ENCODE measurements at regions not wholly inside any gene's neighbourhood (a gene's known extent, or its start where the extent isn't known, plus 50 kb on each side); places are given as distances from the start of the nearest gene placed in this dataset.
A peak's percentile ranks its signal among the peaks of the same experiment; 100 is the strongest.

GRCh38 chr1:213371847-213372619 is 321.0 kb downstream of the RPS6KC1 start:
- Histone ChIP-seq H3K4me1 (no peaks in the 10 kb centered on the region), H3K9me3 (no peaks in the 10 kb centered on the region), H3K27ac (replicated peaks in 1 of 4) (no peak overlapping the region), H3K27me3 (no peaks in the 10 kb centered on the region), H3K36me3 (no peaks in the 10 kb centered on the region), H3K4me3 (no peak overlapping the region)
- TF ChIP-seq, protein P1, sequence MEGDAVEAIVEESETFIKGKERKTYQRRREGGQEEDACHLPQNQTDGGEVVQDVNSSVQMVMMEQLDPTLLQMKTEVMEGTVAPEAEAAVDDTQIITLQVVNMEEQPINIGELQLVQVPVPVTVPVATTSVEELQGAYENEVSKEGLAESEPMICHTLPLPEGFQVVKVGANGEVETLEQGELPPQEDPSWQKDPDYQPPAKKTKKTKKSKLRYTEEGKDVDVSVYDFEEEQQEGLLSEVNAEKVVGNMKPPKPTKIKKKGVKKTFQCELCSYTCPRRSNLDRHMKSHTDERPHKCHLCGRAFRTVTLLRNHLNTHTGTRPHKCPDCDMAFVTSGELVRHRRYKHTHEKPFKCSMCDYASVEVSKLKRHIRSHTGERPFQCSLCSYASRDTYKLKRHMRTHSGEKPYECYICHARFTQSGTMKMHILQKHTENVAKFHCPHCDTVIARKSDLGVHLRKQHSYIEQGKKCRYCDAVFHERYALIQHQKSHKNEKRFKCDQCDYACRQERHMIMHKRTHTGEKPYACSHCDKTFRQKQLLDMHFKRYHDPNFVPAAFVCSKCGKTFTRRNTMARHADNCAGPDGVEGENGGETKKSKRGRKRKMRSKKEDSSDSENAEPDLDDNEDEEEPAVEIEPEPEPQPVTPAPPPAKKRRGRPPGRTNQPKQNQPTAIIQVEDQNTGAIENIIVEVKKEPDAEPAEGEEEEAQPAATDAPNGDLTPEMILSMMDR (IDR thresholded peaks at IDR 0.05): no peak
- no peak for TF ChIP-seq POLR2A (IDR thresholded peaks at IDR 0.05; ENCODE audit: low read depth)
- TF ChIP-seq EP300 (IDR thresholded peaks at IDR 0.05): no peak
- TF ChIP-seq POLR2AphosphoS5 (IDR thresholded peaks at IDR 0.05): no peak
- intact Hi-C loops (cut with DNase I): loop anchor here (5.0 kb wide), 1 partner anchor 750 kb away; no protein-coding TSS in a partner anchor
- 87% methylated on average over 9 of the region's 9 CpGs for WGBS
- no peak for DNase-seq (ENCODE audit: extremely low spot score)

DNA sequence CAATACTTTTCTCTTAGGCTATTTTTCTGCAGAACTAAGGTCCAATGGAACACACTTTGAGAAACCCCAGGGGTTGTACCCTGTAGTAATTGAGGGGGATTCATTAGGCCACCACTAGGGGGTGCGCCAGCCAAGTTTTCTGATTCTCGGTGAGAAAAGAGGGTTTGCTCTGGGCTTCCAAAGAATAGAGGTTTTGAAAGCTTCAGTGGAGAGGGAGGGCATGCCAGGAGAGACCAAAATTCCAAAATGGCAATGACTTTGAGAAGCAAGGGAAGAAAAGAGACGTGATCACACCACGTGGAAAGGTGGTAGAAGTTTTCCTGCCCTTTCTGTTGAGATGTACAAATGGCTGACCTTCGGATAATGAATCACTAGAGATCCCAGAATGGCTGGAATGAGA is 323.3 kb downstream of the RPS6KC1 start:
- H3K4me1 ChIP-seq: no peaks in the 10 kb centered on the region
- intact Hi-C loops (cut with DNase I): loop anchor here (5.0 kb wide), 1 partner anchor 748 kb away; no protein-coding TSS in a partner anchor
- 32% methylated on average over 5 of the region's 5 CpGs for WGBS
- H3K27ac ChIP-seq (replicated peaks in 1 of 4): no peak overlapping the region
- no peak overlapping the region for H3K4me3 ChIP-seq
- DNase-seq (ENCODE audit: extremely low spot score): no peak
- no peaks in the 10 kb centered on the region for H3K27me3 ChIP-seq
- TF ChIP-seq EP300 (IDR thresholded peaks at IDR 0.05): no peak
- TF ChIP-seq, protein P1 (IDR thresholded peaks at IDR 0.05): peak; percentile 57 to 82 (median 67)
- H3K9me3 ChIP-seq: no peaks in the 10 kb centered on the region
- H3K36me3 ChIP-seq: no peaks in the 10 kb centered on the region

DNA sequence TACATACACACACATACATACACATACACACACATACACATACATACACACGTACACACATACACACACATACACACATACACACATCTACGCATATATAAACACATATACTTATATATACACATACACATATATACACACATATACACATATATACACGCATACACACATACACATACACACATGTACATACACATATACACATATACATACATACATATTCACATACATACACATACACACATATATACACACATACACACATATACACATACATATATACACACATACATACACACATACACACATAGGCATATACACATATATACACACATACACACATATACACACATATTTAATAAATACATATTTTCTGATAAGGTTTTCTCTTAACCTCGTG is 324.0 kb downstream of the RPS6KC1 start:
- no peak for DNase-seq (ENCODE audit: extremely low spot score)
- 91% methylated on average over 4 of the region's 4 CpGs for WGBS
- TF ChIP-seq EP300 (IDR thresholded peaks at IDR 0.05): no peak
- TF ChIP-seq, protein P1 (IDR thresholded peaks at IDR 0.05): no peak
- TF ChIP-seq POLR2AphosphoS5 (IDR thresholded peaks at IDR 0.05): no peak
- TF ChIP-seq POLR2A (IDR thresholded peaks at IDR 0.05; ENCODE audit: low read depth): no peak
- no peaks in the 10 kb centered on the region for H3K27me3 ChIP-seq
- H3K27ac ChIP-seq (replicated peaks in 1 of 4): no peak overlapping the region
- H3K4me1 ChIP-seq: no peaks in the 10 kb centered on the region
- H3K36me3 ChIP-seq: no peaks in the 10 kb centered on the region
- intact Hi-C loops (cut with DNase I): no loop called here
- H3K9me3 ChIP-seq: no peaks in the 10 kb centered on the region
- H3K4me3 ChIP-seq: no peak overlapping the region

- Histone ChIP-seq H3K4me3 (no peak overlapping the region), H3K27ac (replicated peaks in 1 of 4) (no peak overlapping the region), H3K36me3 (no peaks in the 10 kb centered on the region), H3K4me1 (peaks cover 3 to 8% (median 7%) of the 10 kb centered on the region in 4 donors), H3K27me3 (no peaks in the 10 kb centered on the region), H3K9me3 (no peaks in the 10 kb centered on the region)
- intact Hi-C loops (cut with DNase I): no loop called here
- TF ChIP-seq POLR2A (IDR thresholded peaks at IDR 0.05; ENCODE audit: low read depth): no peak
- TF ChIP-seq EP300 (IDR thresholded peaks at IDR 0.05): no peak
- no peak for TF ChIP-seq POLR2AphosphoS5 (IDR thresholded peaks at IDR 0.05)
- TF ChIP-seq, protein P1 (IDR thresholded peaks at IDR 0.05): no peak
- no peak for DNase-seq (ENCODE audit: extremely low spot score)
- 59% methylated on average over 8 of the region's 8 CpGs for WGBS
Observed at GRCh38 chr1:213376862-213377372, 325.9 kb downstream of the RPS6KC1 start.
